Erythroblast (primary cell): ENCODE measurements at regions not wholly inside any gene's neighbourhood (a gene's known extent, or its start where the extent isn't known, plus 50 kb on each side); places are given as distances from the start of the nearest gene placed in this dataset.

Experiments used
- GATA1 ChIP-seq: IDR thresholded peaks from 2 replicates; pipeline ENCODE4 v1.6.1; 2011; ENCODE audit warnings: low read depth, mild to moderate bottlenecking, control low read depth, low read length, moderate library complexity
- POLR2A ChIP-seq: IDR thresholded peaks from 2 replicates; pipeline ENCODE4 v1.6.1; 2011; ENCODE audit warnings: mild to moderate bottlenecking, low read length

GRCh38 chr12:65765436-65765813 lies 58.9 kb upstream of the HMGA2 start:
- TF ChIP-seq POLR2A (no peak), GATA1 (no peak)
